HL-60 (cell line): ENCODE measurements at regions not wholly inside any gene's neighbourhood (a gene's known extent, or its start where the extent isn't known, plus 50 kb on each side); places are given as distances from the start of the nearest gene placed in this dataset.

Experiments
- GABPA ChIP-seq: IDR thresholded peaks from 2 replicates; pipeline ENCODE4 v1.6.1; 2012; ENCODE audit warnings: low read depth
- POLR2AphosphoS5 ChIP-seq: IDR thresholded peaks from 2 replicates; pipeline ENCODE4 v1.6.1; 2012; ENCODE audit warnings: low read depth
- SPI1 ChIP-seq: IDR thresholded peaks from 2 replicates; pipeline ENCODE4 v1.6.1; 2012; ENCODE audit warnings: low read depth, mild to moderate bottlenecking, borderline replicate concordance
- TF ChIP-seq, protein P1 (sequence below): IDR thresholded peaks from one replicate; pipeline ENCODE4 v1.5.1; 2011; ENCODE audit warnings: low read length, control low read depth, inconsistent platforms; ENCODE audit not compliant: insufficient read depth
- TF ChIP-seq, protein P2 (sequence below): IDR thresholded peaks from 2 replicates; pipeline ENCODE4 v1.6.1; 2012; ENCODE audit warnings: low read depth; ENCODE audit not compliant: insufficient replicate concordance

DNA sequence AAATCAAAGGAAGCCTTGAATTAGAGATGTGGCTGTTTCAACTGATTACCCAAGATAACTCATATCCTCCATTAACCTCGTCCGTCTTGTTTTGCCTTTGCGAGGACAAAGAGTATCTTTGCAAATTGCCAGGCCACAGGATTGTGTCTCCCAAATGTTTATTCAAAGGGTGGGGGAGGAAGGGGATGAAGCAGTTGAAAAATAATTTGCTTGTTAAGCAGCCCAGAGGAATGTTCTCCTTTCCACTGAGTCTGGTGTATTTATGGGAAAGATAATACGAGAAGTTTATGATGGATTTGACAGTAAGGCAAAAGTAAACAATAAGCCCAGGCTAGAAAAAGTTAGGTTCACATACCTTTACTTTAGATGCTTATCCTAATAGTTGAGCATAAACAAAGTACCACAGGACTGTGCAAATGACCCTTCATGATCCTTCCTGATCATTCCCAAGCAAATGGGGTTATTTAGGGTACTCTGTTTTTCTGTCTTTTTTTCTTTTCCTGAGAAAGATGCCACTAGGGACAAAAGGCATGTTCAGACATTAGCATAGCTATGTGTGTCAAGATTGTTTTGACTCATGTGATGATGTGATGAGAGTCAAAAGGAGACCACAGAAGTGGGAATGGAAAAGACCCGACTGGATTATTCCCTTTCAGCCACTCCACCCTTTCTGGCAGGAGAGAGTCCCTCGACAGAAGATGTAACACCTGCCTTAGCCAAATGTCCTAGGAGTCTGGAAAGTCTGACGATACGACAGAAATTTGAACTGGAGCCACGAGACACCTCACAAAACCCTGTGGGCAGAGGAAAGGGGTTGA is 243.0 kb upstream of the GLI3 start:
- TF ChIP-seq, protein P1, sequence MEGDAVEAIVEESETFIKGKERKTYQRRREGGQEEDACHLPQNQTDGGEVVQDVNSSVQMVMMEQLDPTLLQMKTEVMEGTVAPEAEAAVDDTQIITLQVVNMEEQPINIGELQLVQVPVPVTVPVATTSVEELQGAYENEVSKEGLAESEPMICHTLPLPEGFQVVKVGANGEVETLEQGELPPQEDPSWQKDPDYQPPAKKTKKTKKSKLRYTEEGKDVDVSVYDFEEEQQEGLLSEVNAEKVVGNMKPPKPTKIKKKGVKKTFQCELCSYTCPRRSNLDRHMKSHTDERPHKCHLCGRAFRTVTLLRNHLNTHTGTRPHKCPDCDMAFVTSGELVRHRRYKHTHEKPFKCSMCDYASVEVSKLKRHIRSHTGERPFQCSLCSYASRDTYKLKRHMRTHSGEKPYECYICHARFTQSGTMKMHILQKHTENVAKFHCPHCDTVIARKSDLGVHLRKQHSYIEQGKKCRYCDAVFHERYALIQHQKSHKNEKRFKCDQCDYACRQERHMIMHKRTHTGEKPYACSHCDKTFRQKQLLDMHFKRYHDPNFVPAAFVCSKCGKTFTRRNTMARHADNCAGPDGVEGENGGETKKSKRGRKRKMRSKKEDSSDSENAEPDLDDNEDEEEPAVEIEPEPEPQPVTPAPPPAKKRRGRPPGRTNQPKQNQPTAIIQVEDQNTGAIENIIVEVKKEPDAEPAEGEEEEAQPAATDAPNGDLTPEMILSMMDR = no peak
- TF ChIP-seq, protein P2, sequence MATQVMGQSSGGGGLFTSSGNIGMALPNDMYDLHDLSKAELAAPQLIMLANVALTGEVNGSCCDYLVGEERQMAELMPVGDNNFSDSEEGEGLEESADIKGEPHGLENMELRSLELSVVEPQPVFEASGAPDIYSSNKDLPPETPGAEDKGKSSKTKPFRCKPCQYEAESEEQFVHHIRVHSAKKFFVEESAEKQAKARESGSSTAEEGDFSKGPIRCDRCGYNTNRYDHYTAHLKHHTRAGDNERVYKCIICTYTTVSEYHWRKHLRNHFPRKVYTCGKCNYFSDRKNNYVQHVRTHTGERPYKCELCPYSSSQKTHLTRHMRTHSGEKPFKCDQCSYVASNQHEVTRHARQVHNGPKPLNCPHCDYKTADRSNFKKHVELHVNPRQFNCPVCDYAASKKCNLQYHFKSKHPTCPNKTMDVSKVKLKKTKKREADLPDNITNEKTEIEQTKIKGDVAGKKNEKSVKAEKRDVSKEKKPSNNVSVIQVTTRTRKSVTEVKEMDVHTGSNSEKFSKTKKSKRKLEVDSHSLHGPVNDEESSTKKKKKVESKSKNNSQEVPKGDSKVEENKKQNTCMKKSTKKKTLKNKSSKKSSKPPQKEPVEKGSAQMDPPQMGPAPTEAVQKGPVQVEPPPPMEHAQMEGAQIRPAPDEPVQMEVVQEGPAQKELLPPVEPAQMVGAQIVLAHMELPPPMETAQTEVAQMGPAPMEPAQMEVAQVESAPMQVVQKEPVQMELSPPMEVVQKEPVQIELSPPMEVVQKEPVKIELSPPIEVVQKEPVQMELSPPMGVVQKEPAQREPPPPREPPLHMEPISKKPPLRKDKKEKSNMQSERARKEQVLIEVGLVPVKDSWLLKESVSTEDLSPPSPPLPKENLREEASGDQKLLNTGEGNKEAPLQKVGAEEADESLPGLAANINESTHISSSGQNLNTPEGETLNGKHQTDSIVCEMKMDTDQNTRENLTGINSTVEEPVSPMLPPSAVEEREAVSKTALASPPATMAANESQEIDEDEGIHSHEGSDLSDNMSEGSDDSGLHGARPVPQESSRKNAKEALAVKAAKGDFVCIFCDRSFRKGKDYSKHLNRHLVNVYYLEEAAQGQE = no peak
- TF ChIP-seq POLR2AphosphoS5 = no peak
- no peak for TF ChIP-seq GABPA
- TF ChIP-seq SPI1 = no peak
